ENCODE measurements at regions not wholly inside any gene's neighbourhood (a gene's known extent, or its start where the extent isn't known, plus 50 kb on each side); places are given as distances from the start of the nearest gene placed in this dataset.

GRCh38 chr1:58346036-58346355 lies 200.5 kb downstream of the OMA1 start:
- TF ChIP-seq CTCF (IDR thresholded peaks at IDR 0.05; ENCODE audit: low read depth, low read length), result no peak
- no peak for TF ChIP-seq EZH2phosphoT487 (IDR thresholded peaks at IDR 0.05; ENCODE audit: low read depth)
